WERI-Rb-1 (cell line): ENCODE measurements at regions not wholly inside any gene's neighbourhood (a gene's known extent, or its start where the extent isn't known, plus 50 kb on each side); places are given as distances from the start of the nearest gene placed in this dataset.

ENCODE experiments used
- DNase-seq: peaks from one replicate; pipeline ENCODE4 v3.0.0-alpha.2; 2020
- H3K27ac ChIP-seq: fragments of 250-450 bp; sonication (Bioruptor Pico); 2 replicates; pipeline ENCODE4 v1.5.1; 2020; ENCODE audit warnings: mild to moderate bottlenecking, moderate library complexity
- H3K27me3 ChIP-seq: fragments of 250-450 bp; sonication (Bioruptor Pico); 2 replicates; pipeline ENCODE4 v1.5.1; 2021; ENCODE audit warnings: mild to moderate bottlenecking, low read depth, moderate library complexity; ENCODE audit not compliant: insufficient read depth, severe bottlenecking
- H3K36me3 ChIP-seq: fragments of 250-450 bp; sonication (Bioruptor Pico); 2 replicates; pipeline ENCODE4 v1.5.1; 2020; ENCODE audit warnings: mild to moderate bottlenecking, moderate library complexity
- H3K4me3 ChIP-seq: 2 replicates; pipeline ENCODE4 v1.5.1; 2011; ENCODE audit warnings: low read depth, mild to moderate bottlenecking, control low read depth, low read length
- H3K9me3 ChIP-seq: fragments of 250-450 bp; sonication (Bioruptor Pico); 2 replicates; pipeline ENCODE4 v1.5.1; 2021; ENCODE audit warnings: mild to moderate bottlenecking, moderate library complexity; ENCODE audit not compliant: severe bottlenecking
- CTCF ChIP-seq: IDR thresholded peaks from 2 replicates; pipeline ENCODE4 v1.5.1; 2011; ENCODE audit warnings: low read depth, mild to moderate bottlenecking, control low read depth, inconsistent platforms, low read length

- no peak for DNase-seq
- TF ChIP-seq CTCF = no peak
- H3K4me3 ChIP-seq = no peak overlapping the region
These were observed 412.7 kb downstream of the EFNA5 start for GRCh38 chr5:107257885-107258520.

GRCh38 chr5:107254902-107255234 is 415.9 kb downstream of the EFNA5 start:
- Histone ChIP-seq H3K27ac (no peak overlapping the region), H3K36me3 (no peaks in the 10 kb centered on the region), H3K27me3 (no peaks in the 10 kb centered on the region), H3K9me3 (no peaks in the 10 kb centered on the region), H3K4me3 (no peak overlapping the region)
- no peak for DNase-seq
- no peak for TF ChIP-seq CTCF

More at GRCh38 chr5:107257885-107258520, 412.7 kb downstream of the EFNA5 start:
- Histone ChIP-seq H3K9me3 (peaks cover 2% of the 10 kb centered on the region), H3K36me3 (no peaks in the 10 kb centered on the region), H3K27me3 (no peaks in the 10 kb centered on the region), H3K27ac (no peak overlapping the region)

- Histone ChIP-seq H3K36me3 (no peaks in the 10 kb centered on the region), H3K9me3 (no peaks in the 10 kb centered on the region), H3K27ac (no peak overlapping the region), H3K27me3 (no peaks in the 10 kb centered on the region), H3K4me3 (no peak overlapping the region)
- no peak for DNase-seq
- TF ChIP-seq CTCF = no peak
These were observed 416.4 kb downstream of the EFNA5 start for GRCh38 chr5:107254214-107254901.

- no peak for TF ChIP-seq CTCF
- Histone ChIP-seq H3K36me3 (no peaks in the 10 kb centered on the region), H3K9me3 (no peaks in the 10 kb centered on the region), H3K27ac (no peak overlapping the region), H3K27me3 (no peaks in the 10 kb centered on the region), H3K4me3 (no peak overlapping the region)
- no peak for DNase-seq
These were observed 417.5 kb downstream of the EFNA5 start for GRCh38 chr5:107253246-107253645.

GRCh38 chr5:107251151-107251550 is 419.6 kb downstream of the EFNA5 start:
- no peaks in the 10 kb centered on the region for H3K27me3 ChIP-seq

More at GRCh38 chr5:107251151-107251550, 419.6 kb downstream of the EFNA5 start:
- no peak for DNase-seq
- Histone ChIP-seq H3K36me3 (no peaks in the 10 kb centered on the region), H3K4me3 (no peak overlapping the region), H3K9me3 (no peaks in the 10 kb centered on the region), H3K27ac (no peak overlapping the region)
- TF ChIP-seq CTCF = no peak
